H9 (cell line): ENCODE measurements at regions not wholly inside any gene's neighbourhood (a gene's known extent, or its start where the extent isn't known, plus 50 kb on each side); places are given as distances from the start of the nearest gene placed in this dataset.

Experiments used
- DNase-seq: peaks from one replicate; pipeline ENCODE4 v3.0.0-alpha.2; 2017
- H2AFZ ChIP-seq: one replicate; pipeline ENCODE4 v1.6.1; 2013; ENCODE audit warnings: mild to moderate bottlenecking, low read length, control low read depth, moderate library complexity
- H2AK5ac ChIP-seq: 2 replicates; pipeline ENCODE4 v1.6.1; 2013; ENCODE audit warnings: low read length, control low read depth, mixed read lengths; ENCODE audit not compliant: insufficient read length
- H2BK120ac ChIP-seq: one replicate; pipeline ENCODE4 v1.6.1; 2013; ENCODE audit warnings: low read depth, mild to moderate bottlenecking, low read length, control low read depth, inconsistent platforms; ENCODE audit not compliant: poor library complexity, severe bottlenecking
- H2BK12ac ChIP-seq: 2 replicates; pipeline ENCODE4 v1.6.1; 2013; ENCODE audit warnings: low read length, control low read depth, mixed read lengths, low read depth; ENCODE audit not compliant: insufficient read length
- H2BK15ac ChIP-seq: 2 replicates; pipeline ENCODE4 v1.6.1; 2013; ENCODE audit warnings: low read depth, low read length, control low read depth
- H2BK20ac ChIP-seq: one replicate; pipeline ENCODE4 v1.6.1; 2013; ENCODE audit warnings: low read depth, mild to moderate bottlenecking, low read length, control low read depth, inconsistent platforms; ENCODE audit not compliant: poor library complexity, severe bottlenecking
- H2BK5ac ChIP-seq: 2 replicates; pipeline ENCODE4 v1.6.1; 2013; ENCODE audit warnings: low read length, control low read depth, mixed read lengths; ENCODE audit not compliant: insufficient read length
- H3K14ac ChIP-seq: 2 replicates; pipeline ENCODE4 v1.6.1; 2013; ENCODE audit warnings: low read length, control low read depth; ENCODE audit not compliant: insufficient read depth
- H3K18ac ChIP-seq: 2 replicates; pipeline ENCODE4 v1.6.1; 2013; ENCODE audit warnings: low read depth, mild to moderate bottlenecking, mixed read lengths, low read length, control low read depth; ENCODE audit not compliant: insufficient read length
- H3K23ac ChIP-seq: 2 replicates; pipeline ENCODE4 v1.6.1; 2013; ENCODE audit warnings: low read length, control low read depth, mixed read lengths, low read depth; ENCODE audit not compliant: insufficient read length
- H3K23me2 ChIP-seq: 2 replicates; pipeline ENCODE4 v1.6.1; 2013; ENCODE audit warnings: low read depth, mild to moderate bottlenecking, mixed read lengths, low read length, control low read depth; ENCODE audit not compliant: insufficient read length, poor library complexity, severe bottlenecking
- H3K27ac ChIP-seq: 2 replicates; pipeline ENCODE4 v1.5.1; 2013; ENCODE audit warnings: low read length, control low read depth, mixed read lengths, low read depth; ENCODE audit not compliant: insufficient read length
- H3K27me3 ChIP-seq: 2 replicates; pipeline ENCODE4 v1.6.1; 2013; ENCODE audit warnings: low read length, control low read depth, inconsistent platforms; ENCODE audit not compliant: insufficient read depth
- H3K4ac ChIP-seq: 2 replicates; pipeline ENCODE4 v1.6.1; 2013; ENCODE audit warnings: low read depth, mild to moderate bottlenecking, control low read depth, inconsistent platforms, low read length, moderate library complexity
- H3K4me1 ChIP-seq: 2 replicates; pipeline ENCODE4 v1.6.1; 2013; ENCODE audit warnings: low read length, control low read depth, inconsistent platforms; ENCODE audit not compliant: insufficient read depth
- H3K4me2 ChIP-seq: 2 replicates; pipeline ENCODE4 v1.6.1; 2013; ENCODE audit warnings: low read length, control low read depth, mixed read lengths; ENCODE audit not compliant: insufficient read length, insufficient read depth
- H3K56ac ChIP-seq: 2 replicates; pipeline ENCODE4 v1.6.1; 2013; ENCODE audit warnings: low read depth, mild to moderate bottlenecking, mixed read lengths, low read length, control low read depth; ENCODE audit not compliant: insufficient read length
- H3K79me1 ChIP-seq: 2 replicates; pipeline ENCODE4 v1.6.1; 2013; ENCODE audit warnings: low read depth, mild to moderate bottlenecking, moderate library complexity, low read length, control low read depth, inconsistent platforms; ENCODE audit not compliant: insufficient read depth, poor library complexity, severe bottlenecking
- H3K79me2 ChIP-seq: 2 replicates; pipeline ENCODE4 v1.6.1; 2013; ENCODE audit warnings: low read length, control low read depth, inconsistent platforms; ENCODE audit not compliant: insufficient read depth
- H3K9ac ChIP-seq: 2 replicates; pipeline ENCODE4 v1.6.1; 2013; ENCODE audit warnings: low read length, control low read depth, mixed read lengths; ENCODE audit not compliant: insufficient read length; ENCODE audit errors: extremely low read depth
- H3K9me3 ChIP-seq: one replicate; pipeline ENCODE4 v1.6.1; 2013; ENCODE audit warnings: low read depth, low read length, inconsistent platforms; ENCODE audit not compliant: control insufficient read depth
- H3T11ph ChIP-seq: one replicate; pipeline ENCODE4 v1.6.1; 2013; ENCODE audit warnings: mild to moderate bottlenecking, low read length, control low read depth, inconsistent platforms
- H4K20me1 ChIP-seq: one replicate; pipeline ENCODE4 v1.6.1; 2013; ENCODE audit not compliant: control insufficient read depth, insufficient read length, insufficient read depth
- H4K5ac ChIP-seq: 2 replicates; pipeline ENCODE4 v1.6.1; 2013; ENCODE audit warnings: low read depth, mild to moderate bottlenecking, mixed read lengths, low read length, control low read depth; ENCODE audit not compliant: insufficient read length
- H4K8ac ChIP-seq: replicated peaks from 2 replicates; pipeline ENCODE4 v1.6.1; 2013; ENCODE audit warnings: low read length, control low read depth, mixed read lengths, low read depth; ENCODE audit not compliant: insufficient read length
- H4K91ac ChIP-seq: 2 replicates; pipeline ENCODE4 v1.6.1; 2013; ENCODE audit warnings: low read depth, mild to moderate bottlenecking, moderate library complexity, mixed read lengths, low read length, control low read depth; ENCODE audit not compliant: insufficient read length
- H3K27ac Mint-ChIP-seq, 3 experiments: 2 replicates in 2 of 3; 3 replicates in 1 of 3; pipeline ENCODE4 v1.8.0; 2020 to 2021; ENCODE audit warnings: mixed read lengths in 3 of 3, mild to moderate bottlenecking in 1 of 3, moderate library complexity in 1 of 3
- H3K27me3 Mint-ChIP-seq: 2 replicates; pipeline ENCODE4 v1.8.0; 2021; ENCODE audit warnings: low read depth, mild to moderate bottlenecking, moderate library complexity, mixed read lengths
- H3K36me3 Mint-ChIP-seq, 3 experiments: 2 replicates in 2 of 3; 3 replicates in 1 of 3; pipeline ENCODE4 v1.8.0; 2020 to 2021; ENCODE audit warnings: low read depth in 3 of 3, mixed read lengths in 3 of 3; ENCODE audit not compliant: insufficient read depth in 1 of 3
- H3K4me1 Mint-ChIP-seq, 2 experiments: 2 replicates each; pipeline ENCODE4 v1.8.0; 2020; ENCODE audit warnings: mixed read lengths in 2 of 2
- H3K4me3 Mint-ChIP-seq, 2 experiments: 2 replicates in 1 of 2; 3 replicates in 1 of 2; pipeline ENCODE4 v1.8.0; 2020 to 2021; ENCODE audit warnings: mild to moderate bottlenecking in 2 of 2, mixed read lengths in 2 of 2, moderate library complexity in 1 of 2
- H3K9me3 Mint-ChIP-seq, 2 experiments: 2 replicates in 1 of 2; 3 replicates in 1 of 2; pipeline ENCODE4 v1.8.0; 2020; ENCODE audit warnings: mild to moderate bottlenecking in 2 of 2, mixed read lengths in 2 of 2, moderate library complexity in 1 of 2
- WGBS: extraction: QIAGEN DNeasy Blood & Tissue Kit; methylation state at CpG from one replicate; pipeline ENCODE4 v1.1.7; 2013; ENCODE audit warnings: missing lambda C conversion rate, low lambda C conversion rate, mixed read lengths; ENCODE audit not compliant: insufficient read length; ENCODE audit errors: extremely low coverage; 5-methylcytosine and 5-hydroxymethylcytosine counted together
- TF ChIP-seq, protein P1 (sequence below): fragments of 200-600 bp; sonication (generic); conservative IDR thresholded peaks from 3 replicates; pipeline ENCODE4 v1.8.0; 2021; ENCODE audit warnings: antibody characterized with exemption, mild to moderate bottlenecking

DNA sequence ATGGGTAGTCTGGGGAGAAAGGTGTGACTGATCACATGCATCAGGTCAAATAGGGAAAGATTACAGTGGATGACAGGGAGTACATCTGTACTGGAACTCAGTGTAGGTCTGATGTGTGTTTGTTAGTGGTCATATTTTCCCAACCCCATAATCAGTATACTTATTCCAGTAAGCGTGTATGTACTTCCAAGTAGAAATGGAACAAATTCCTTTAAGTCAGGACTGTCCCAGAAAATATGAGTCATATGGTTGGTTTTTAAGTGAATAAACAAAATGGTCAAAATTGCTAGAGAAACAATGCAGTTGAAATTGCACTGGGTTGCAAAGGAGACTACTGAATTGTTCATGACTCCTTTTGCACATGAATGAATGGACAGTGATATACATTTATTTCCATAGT, 118.8 kb upstream of the MYO3A start:
- Mint-ChIP-seq H3K4me3 (no peak overlapping the region), H3K9me3 (peaks cover 0 to 3% of the 10 kb centered on the region in 2 experiments; a peak in 3 of 5 replicates), H3K27me3 (no peaks in the 10 kb centered on the region), H3K4me1 (peaks cover 31 to 34% of the 10 kb centered on the region in 2 experiments), H3K36me3 (peaks cover 0 to 5% (median 0%) of the 10 kb centered on the region in 3 experiments; a peak in 1 of 7 replicates), H3K27ac (no peak overlapping the region)
- Histone ChIP-seq H3K4me2 (no peak overlapping the region), H3K27ac (no peak overlapping the region), H2BK5ac (no peak overlapping the region), H3K14ac (no peak overlapping the region), H4K91ac (no peak overlapping the region), H4K5ac (no peak overlapping the region), H2AK5ac (no peak overlapping the region), H3K23ac (no peak overlapping the region), H3K79me1 (no peaks in the 10 kb centered on the region), H3K4ac (no peak overlapping the region), H3K56ac (no peak overlapping the region), H4K20me1 (no peaks in the 10 kb centered on the region), H2AFZ (no peak overlapping the region), H2BK120ac (no peak overlapping the region), H2BK12ac (no peak overlapping the region), H3K27me3 (no peaks in the 10 kb centered on the region), H2BK20ac (no peak overlapping the region), H3K9ac (no peak overlapping the region), H3K23me2 (no peaks in the 10 kb centered on the region), H3T11ph (no peak overlapping the region), H3K9me3 (no peaks in the 10 kb centered on the region), H3K4me1 (no peaks in the 10 kb centered on the region; the same call in 1 of the 2 replicates), H3K79me2 (no peaks in the 10 kb centered on the region), H2BK15ac (no peak overlapping the region), H4K8ac (no peak overlapping the region), H3K18ac (no peak overlapping the region)
- WGBS = no CpG with 5 or more reads among the region's 1 CpG
- no peak for DNase-seq
- TF ChIP-seq, protein P1, sequence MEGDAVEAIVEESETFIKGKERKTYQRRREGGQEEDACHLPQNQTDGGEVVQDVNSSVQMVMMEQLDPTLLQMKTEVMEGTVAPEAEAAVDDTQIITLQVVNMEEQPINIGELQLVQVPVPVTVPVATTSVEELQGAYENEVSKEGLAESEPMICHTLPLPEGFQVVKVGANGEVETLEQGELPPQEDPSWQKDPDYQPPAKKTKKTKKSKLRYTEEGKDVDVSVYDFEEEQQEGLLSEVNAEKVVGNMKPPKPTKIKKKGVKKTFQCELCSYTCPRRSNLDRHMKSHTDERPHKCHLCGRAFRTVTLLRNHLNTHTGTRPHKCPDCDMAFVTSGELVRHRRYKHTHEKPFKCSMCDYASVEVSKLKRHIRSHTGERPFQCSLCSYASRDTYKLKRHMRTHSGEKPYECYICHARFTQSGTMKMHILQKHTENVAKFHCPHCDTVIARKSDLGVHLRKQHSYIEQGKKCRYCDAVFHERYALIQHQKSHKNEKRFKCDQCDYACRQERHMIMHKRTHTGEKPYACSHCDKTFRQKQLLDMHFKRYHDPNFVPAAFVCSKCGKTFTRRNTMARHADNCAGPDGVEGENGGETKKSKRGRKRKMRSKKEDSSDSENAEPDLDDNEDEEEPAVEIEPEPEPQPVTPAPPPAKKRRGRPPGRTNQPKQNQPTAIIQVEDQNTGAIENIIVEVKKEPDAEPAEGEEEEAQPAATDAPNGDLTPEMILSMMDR = no peak
